ES-I3 (cell line): ENCODE measurements at regions not wholly inside any gene's neighbourhood (a gene's known extent, or its start where the extent isn't known, plus 50 kb on each side); places are given as distances from the start of the nearest gene placed in this dataset.

Experiments
- H3K36me3 ChIP-seq: 2 replicates; pipeline ENCODE4 v1.6.1; 2013; ENCODE audit warnings: mild to moderate bottlenecking, low read length, control low read depth, moderate library complexity; ENCODE audit not compliant: insufficient read depth
- H3K4me1 ChIP-seq: 2 replicates; pipeline ENCODE4 v1.6.1; 2013; ENCODE audit warnings: mild to moderate bottlenecking, control low read depth, low read length; ENCODE audit not compliant: insufficient read depth
- H3K9ac ChIP-seq: 2 replicates; pipeline ENCODE4 v1.6.1; 2013; ENCODE audit warnings: low read depth, mild to moderate bottlenecking, low read length, moderate library complexity
- H3K9me3 ChIP-seq: 2 replicates; pipeline ENCODE4 v1.6.1; 2013; ENCODE audit warnings: mild to moderate bottlenecking, low read length, moderate library complexity; ENCODE audit not compliant: control insufficient read depth, insufficient read depth

DNA sequence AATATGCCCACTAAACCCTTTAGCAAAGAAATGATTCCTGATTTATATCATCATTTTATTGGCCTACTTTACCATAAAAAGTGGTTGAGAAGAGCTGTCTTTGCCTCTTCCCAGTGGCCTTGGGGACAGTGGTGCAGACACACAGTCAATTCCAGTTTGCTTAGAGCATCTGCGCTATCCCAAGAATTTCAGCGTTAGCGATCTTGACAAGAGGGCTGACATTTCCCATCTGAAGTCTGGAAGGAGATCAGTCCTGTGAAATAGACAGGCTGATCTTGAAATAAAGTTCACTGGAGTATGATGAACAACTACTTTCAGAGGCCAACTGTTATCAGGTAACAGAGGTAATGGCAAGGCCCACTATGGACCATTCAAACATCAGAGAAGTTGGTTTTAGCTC is 475.3 kb upstream of the NRP1 start:
- Histone ChIP-seq H3K36me3 (0 out of 2 replicates have a peak, but pooled peaks cover 3% of the 10 kb centered on the region), H3K9ac (no peak overlapping the region)

DNA sequence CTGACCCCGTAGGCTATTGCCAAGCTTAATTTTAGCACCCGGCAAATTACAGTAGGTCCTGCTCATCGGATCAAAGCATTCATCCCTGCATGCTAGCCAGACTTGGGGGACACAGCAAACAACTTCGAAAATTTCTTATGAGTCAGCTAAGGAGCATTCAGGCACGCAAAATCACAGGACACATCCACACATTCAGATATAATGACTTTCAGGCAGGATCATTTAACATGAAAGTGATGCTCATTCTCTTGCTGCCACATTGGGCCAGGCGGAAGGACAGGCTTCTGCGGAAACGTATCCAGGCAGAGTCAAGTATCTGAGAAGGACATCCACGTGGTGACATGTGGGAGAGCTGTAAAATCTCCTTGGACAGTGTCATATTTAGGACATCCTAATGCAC is 474.0 kb upstream of the NRP1 start:
- H3K4me1 ChIP-seq, result peaks cover 10% of the 10 kb centered on the region
- 0 out of 2 replicates have a peak, but pooled peaks cover 2% of the 10 kb centered on the region for H3K36me3 ChIP-seq
- peaks cover 2% of the 10 kb centered on the region; the same call in 1 of the 2 replicates for H3K9me3 ChIP-seq
- no peak overlapping the region for H3K9ac ChIP-seq

More for the DNA sequence above, 475.3 kb upstream of the NRP1 start:
- Histone ChIP-seq H3K4me1 (peaks cover 10% of the 10 kb centered on the region), H3K9me3 (peaks cover 3% of the 10 kb centered on the region; the same call in 1 of the 2 replicates)

DNA sequence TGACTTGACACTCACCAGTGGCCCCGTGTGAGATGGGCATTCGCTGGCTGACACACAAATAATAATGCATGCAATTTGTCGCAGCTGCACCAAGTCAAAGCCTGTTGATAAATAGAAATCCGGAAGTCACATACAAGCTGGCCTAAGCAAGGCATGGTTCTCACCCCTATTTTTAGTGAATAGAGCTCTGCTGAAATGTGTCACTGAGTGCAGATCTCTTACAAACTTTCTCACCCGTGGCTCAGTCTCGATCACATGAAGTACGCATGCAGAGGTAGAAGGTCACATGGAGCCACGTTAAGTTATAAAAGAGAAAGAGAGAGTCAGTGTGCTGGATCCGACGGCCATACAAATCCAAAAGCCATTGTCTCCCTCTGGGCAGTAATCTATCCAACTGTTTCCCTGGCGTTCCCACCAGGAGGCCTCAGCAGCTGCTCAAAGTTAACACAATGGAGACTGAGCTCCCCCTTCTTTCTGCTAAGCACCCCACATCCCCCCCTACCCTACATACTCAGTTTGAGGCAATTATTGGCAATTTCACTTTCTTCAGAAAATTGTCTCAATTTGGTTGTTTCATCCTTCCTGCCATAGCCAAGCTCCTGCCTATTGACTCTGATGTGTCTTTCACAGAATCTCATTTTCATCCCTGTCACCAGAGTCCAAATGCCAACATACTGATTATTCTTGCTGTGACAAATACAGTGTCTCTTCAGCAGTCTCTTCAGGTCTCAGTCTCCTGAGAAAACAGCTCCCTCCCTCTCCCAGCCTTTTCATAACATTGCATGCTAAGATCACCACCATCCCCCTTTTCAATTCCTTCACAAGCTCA is 473.3 kb upstream of the NRP1 start:
- no peak overlapping the region for H3K9ac ChIP-seq
- no peaks in the 10 kb centered on the region for H3K36me3 ChIP-seq
- H3K9me3 ChIP-seq, result no peaks in the 10 kb centered on the region
- peaks cover 10% of the 10 kb centered on the region for H3K4me1 ChIP-seq

DNA sequence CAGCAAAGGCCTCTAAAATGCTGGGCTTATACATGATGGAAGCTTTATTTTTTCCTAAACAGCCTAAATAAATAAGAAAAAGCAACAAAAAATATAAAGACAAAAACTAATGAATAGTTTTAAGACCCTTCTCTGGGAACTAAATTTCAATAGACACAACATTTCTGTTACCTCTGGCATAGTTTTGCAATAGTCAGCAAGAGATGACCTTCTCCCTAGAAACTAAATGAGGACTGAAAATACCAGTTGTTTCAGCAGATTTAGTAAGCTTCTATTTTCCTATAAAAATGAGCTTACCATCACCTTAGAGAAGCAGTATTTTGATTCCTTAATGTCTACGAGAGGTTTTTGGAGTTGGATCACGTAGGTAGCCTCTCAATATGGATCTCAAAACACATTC is 471.4 kb upstream of the NRP1 start:
- H3K4me1 ChIP-seq, result peaks cover 10% of the 10 kb centered on the region

DNA sequence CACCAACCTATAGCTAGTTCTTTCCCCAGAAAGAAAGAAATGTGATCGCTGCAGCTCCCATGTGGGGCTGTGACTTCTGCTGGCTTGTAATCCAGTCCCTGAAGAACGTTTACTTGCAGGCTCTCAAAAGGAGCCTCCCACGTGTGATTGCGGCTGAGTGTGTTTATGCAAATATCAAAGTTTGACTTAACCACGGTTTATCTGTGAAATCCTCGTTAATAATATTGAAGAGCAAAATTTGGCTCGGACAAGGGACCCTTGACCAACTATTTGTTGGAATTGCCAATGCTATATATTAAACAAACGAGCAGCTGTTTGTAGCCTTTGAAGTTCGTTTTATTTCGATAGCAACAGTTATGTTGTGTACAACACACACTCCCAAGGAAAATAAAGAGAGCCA is 470.1 kb upstream of the NRP1 start:
- Histone ChIP-seq H3K9me3 (no peaks in the 10 kb centered on the region), H3K36me3 (no peaks in the 10 kb centered on the region), H3K9ac (no peak overlapping the region), H3K4me1 (peaks cover 12% of the 10 kb centered on the region)

More for the DNA sequence above, 471.4 kb upstream of the NRP1 start:
- H3K9ac ChIP-seq, result no peak overlapping the region
- no peaks in the 10 kb centered on the region for H3K36me3 ChIP-seq
- H3K9me3 ChIP-seq, result no peaks in the 10 kb centered on the region

DNA sequence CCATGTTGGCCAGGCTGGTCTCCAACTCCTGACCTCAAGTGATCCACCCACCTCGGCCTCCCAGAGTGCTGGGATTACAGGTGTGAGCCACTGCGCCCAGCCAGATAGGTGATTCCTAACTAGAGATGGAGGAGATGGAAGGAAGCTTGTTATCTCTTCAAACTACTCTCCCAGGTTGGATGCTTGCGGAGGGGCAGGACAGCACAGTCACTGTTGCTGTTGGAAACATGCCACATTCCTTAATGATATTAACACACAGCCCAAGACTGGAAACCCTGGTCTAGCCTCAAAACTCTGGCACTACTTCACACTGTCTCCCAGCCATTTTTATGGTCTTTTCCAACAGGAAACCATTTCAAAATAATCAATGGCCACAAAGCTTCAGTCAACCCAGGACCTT is 468.8 kb upstream of the NRP1 start:
- H3K9ac ChIP-seq, result no peak overlapping the region
- H3K9me3 ChIP-seq, result no peaks in the 10 kb centered on the region
- H3K4me1 ChIP-seq, result peaks cover 20% of the 10 kb centered on the region
- no peaks in the 10 kb centered on the region for H3K36me3 ChIP-seq

DNA sequence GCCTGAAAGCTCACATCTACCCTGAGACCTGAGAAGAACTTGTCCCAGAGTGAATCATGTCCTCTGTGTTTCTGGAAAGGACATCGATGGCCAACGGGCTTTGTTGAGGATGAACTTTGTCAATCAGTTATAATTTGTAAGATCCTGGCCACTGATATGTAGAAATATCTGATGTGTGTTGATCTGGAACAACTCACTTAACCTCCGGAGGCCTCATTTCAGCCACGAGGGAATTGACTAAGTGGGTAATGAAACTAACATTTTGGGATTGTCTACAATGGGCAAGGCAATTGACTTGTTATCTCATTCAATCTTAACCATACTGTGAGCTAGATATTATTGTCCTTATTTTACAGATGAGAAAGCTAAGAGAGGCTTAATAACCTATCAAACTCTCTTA is 468.1 kb upstream of the NRP1 start:
- no peaks in the 10 kb centered on the region for H3K36me3 ChIP-seq
- peaks cover 14% of the 10 kb centered on the region for H3K4me1 ChIP-seq
- no peak overlapping the region for H3K9ac ChIP-seq
- no peaks in the 10 kb centered on the region for H3K9me3 ChIP-seq

DNA sequence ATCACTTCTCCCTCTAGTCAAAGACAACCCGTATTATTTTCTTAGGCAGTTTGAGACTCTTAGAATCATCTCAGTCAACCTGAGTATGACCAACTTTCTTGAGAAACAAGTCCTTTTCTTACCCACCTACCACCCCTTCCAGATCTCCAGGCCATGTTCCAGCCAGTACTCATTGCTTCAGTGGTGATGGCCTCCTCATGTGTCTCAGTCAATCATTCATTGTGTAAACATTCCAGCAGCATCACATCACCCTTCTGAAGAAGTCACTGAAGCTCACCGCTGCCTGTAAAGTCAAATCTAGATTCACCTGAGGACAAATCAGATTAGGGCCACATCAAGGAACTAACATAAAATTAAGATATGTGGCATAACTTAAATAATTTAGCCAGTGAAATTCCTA is 467.2 kb upstream of the NRP1 start:
- no peaks in the 10 kb centered on the region for H3K9me3 ChIP-seq
- H3K36me3 ChIP-seq, result no peaks in the 10 kb centered on the region
- no peak overlapping the region for H3K9ac ChIP-seq
- H3K4me1 ChIP-seq, result peaks cover 13% of the 10 kb centered on the region

DNA sequence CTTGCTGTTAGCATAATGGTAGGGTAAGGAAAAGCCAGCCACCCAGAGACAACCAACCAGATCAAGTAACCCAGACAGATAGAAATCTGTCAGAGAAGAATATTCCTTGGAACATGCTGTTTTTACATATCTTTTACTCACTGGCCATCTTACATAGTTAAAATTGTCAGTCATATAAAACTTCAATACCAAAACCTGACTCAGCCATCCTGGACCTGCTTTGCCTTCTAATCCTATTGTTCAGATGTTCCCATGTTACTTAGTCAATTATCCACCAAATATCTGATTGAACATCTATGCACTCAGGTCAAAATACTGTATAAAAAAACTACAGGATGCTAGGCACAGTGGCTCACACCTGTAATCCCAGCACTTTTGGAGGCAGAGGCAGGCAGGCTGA is 466.5 kb upstream of the NRP1 start:
- H3K9ac ChIP-seq, result no peak overlapping the region
- H3K9me3 ChIP-seq, result no peaks in the 10 kb centered on the region
- peaks cover 13% of the 10 kb centered on the region for H3K4me1 ChIP-seq
- H3K36me3 ChIP-seq, result no peaks in the 10 kb centered on the region

DNA sequence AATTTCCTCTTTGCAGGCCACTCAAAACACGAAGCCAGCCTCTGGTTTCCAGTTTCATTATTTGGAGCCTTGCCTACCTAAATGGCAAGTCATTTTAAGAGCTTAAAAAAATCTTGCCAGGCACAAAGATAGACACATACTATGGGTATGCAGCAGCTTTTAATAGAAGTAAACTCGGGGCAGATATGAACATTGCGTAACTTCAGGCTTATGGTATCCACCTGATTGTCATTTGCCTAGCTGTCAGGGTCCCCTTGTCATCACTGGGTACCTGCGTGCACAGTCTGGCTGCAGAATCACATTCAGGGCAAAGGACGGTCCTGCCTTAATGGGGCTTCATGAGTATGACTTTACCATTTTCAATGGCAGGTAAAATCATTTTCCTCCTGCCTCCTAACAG is 466.1 kb upstream of the NRP1 start:
- H3K36me3 ChIP-seq, result no peaks in the 10 kb centered on the region
- H3K9me3 ChIP-seq, result no peaks in the 10 kb centered on the region
- H3K9ac ChIP-seq, result no peak overlapping the region
- H3K4me1 ChIP-seq, result peaks cover 13% of the 10 kb centered on the region

DNA sequence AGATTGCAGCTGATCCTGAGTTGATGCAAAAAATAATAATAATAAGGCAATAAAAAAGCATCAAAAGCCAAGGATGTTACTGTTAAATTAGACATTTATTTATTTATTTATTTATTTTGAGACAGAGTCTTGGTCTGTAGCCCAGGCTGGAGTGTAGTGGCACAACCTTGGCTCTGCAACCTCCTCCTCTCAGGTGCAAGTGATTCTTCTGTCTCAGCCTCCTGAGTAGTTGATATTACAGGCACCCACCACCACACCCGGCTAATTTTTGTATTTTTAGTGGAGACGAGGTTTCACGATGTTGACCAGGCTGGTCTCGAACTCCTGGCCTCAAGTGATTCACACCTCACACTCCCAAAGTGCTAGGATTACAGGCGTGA is 465.5 kb upstream of the NRP1 start:
- Histone ChIP-seq H3K4me1 (peaks cover 13% of the 10 kb centered on the region), H3K36me3 (no peaks in the 10 kb centered on the region), H3K9me3 (no peaks in the 10 kb centered on the region), H3K9ac (no peak overlapping the region)

DNA sequence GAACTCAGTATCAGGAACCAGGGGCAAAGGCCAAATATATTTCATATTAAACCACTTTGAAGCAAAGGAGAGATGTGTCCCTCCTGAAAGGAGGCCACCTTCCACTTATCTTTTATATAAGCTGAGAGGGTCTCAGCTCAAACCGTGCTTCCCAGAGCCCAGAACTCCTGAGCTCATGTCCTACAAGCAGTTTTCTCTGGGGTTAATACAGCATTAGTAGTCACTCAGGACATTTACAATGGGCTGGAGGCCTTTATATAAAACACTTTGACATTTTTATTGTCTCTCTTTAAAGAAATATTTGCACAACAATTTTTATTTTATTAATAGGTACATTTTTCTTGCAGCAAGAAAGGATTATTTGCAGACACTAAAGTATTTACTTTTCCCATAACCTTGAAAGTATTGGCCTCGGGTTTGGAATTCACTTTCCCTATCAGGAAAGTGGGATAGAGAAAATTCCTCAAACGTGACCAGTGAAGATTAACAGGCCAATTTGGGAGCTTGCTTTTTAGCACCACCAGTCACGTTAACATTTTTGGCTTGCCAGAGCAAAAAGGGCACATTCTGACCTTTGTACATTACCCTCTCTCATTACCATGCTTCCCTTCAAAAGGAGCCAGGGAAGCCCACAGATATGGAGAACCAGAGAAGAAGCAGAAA is 464.9 kb upstream of the NRP1 start:
- Histone ChIP-seq H3K9me3 (no peaks in the 10 kb centered on the region), H3K4me1 (peaks cover 13% of the 10 kb centered on the region), H3K9ac (no peak overlapping the region), H3K36me3 (no peaks in the 10 kb centered on the region)

DNA sequence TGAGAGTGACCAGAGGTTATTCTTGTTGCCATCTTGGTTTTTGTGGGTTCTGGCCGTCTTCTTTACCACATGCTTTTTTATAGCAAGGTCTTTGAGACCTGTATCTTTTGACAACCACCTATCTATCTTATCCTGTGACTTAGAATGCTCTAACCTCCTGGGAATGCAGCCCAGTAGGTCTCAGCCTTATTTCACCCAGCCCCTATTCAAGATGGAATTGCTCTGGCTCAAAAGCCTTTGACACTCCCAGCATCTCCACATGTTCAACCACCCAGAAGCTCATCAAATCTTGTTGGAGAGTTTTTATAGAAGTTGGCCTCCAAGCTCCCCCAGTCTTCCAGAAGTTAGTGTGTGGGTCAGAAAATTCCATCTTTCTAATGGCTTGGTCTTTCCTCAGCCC is 464.3 kb upstream of the NRP1 start:
- no peaks in the 10 kb centered on the region for H3K9me3 ChIP-seq
- no peaks in the 10 kb centered on the region for H3K36me3 ChIP-seq
- H3K9ac ChIP-seq, result no peak overlapping the region
- peaks cover 13% of the 10 kb centered on the region for H3K4me1 ChIP-seq

DNA sequence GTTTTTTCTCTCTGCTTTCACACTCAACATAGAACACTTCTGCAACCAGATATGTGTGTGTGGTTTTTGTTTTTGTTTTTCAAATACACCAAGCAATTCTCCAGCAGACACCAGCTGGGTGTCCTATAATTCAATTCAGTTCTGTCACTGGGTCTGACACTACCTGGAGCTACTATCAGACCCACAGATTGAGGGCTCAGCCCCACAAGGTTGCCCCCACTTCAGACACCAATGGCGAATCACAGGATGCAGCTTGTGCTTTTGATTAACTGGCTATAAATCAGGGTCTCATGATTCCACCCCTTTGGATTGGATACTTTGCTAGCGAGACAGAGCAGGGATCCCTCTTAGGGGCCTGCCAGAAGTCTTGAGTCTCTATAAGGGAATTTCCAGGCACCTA is 462.2 kb upstream of the NRP1 start:
- Histone ChIP-seq H3K9me3 (no peaks in the 10 kb centered on the region), H3K4me1 (peaks cover 14% of the 10 kb centered on the region), H3K9ac (no peak overlapping the region), H3K36me3 (no peaks in the 10 kb centered on the region)

DNA sequence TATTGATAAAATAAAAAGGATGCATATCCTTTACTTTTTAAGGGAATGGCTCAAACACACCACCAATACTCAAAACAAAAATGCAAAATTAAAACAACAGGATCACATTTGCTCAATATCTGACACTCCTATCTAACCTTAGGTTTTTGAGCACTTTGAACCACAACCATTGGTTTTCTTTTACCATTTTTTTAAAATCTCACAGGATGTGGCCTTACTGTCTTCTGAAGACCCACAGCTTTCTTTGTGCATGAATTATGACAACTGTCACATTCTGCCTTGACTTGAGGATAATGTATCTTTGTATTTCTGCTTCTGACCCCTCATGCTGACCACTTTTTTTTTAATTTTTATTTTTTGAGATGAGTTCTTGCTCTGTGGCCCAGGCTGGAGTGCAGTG is 461.1 kb upstream of the NRP1 start:
- H3K9ac ChIP-seq, result no peak overlapping the region
- H3K36me3 ChIP-seq, result no peaks in the 10 kb centered on the region
- no peaks in the 10 kb centered on the region for H3K9me3 ChIP-seq
- peaks cover 17% of the 10 kb centered on the region for H3K4me1 ChIP-seq
